Fibroblast of the aortic adventitia (primary cell): ENCODE measurements at regions not wholly inside any gene's neighbourhood (a gene's known extent, or its start where the extent isn't known, plus 50 kb on each side); places are given as distances from the start of the nearest gene placed in this dataset.

Source experiments
- DNase-seq: peaks from one replicate; pipeline ENCODE4 v3.0.0-alpha.2; 2010; ENCODE audit warnings: low read depth
- H3K4me3 ChIP-seq: 2 replicates; pipeline ENCODE4 v1.5.1; 2011; ENCODE audit warnings: low read depth, mild to moderate bottlenecking, control low read depth, low read length, moderate library complexity
- CTCF ChIP-seq: IDR thresholded peaks from 2 replicates; pipeline ENCODE4 v1.5.1; 2011; ENCODE audit warnings: mild to moderate bottlenecking, low read length, control low read depth, inconsistent platforms; ENCODE audit not compliant: insufficient read depth

GRCh38 chr2:51387235-51387634, 355.3 kb upstream of the NRXN1 start:
- peak; percentile 25 for DNase-seq
- H3K4me3 ChIP-seq, result no peak overlapping the region
- TF ChIP-seq CTCF, result no peak

GRCh38 chr2:51379997-51380396, 348.1 kb upstream of the NRXN1 start:
- no peak for TF ChIP-seq CTCF
- DNase-seq, result no peak

GRCh38 chr2:51368250-51368649, 336.3 kb upstream of the NRXN1 start:
- H3K4me3 ChIP-seq, result no peak overlapping the region
- DNase-seq, result no peak
- no peak for TF ChIP-seq CTCF

More at GRCh38 chr2:51379997-51380396, 348.1 kb upstream of the NRXN1 start:
- H3K4me3 ChIP-seq, result no peak overlapping the region

GRCh38 chr2:51350100-51350499, 318.2 kb upstream of the NRXN1 start:
- DNase-seq, result peak; percentile 21
- H3K4me3 ChIP-seq, result no peak overlapping the region
- no peak for TF ChIP-seq CTCF

DNA sequence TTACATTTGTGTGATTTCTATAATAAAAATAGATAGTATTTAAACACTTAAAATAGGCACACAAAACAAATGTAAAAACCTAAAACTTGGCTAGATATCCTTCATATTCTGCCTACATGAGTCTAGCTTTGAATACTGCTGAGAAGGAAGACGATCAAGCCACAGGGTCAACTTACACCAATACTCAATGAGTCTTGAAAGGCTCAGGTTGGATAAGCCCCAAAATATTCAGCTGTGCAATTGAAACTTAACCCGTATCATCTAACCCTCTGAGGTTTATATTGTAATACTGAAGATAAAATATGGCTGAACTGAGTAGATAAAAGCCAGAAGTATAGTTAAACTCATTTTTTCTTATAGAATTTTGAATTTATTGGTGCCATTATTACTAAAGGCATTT, 313.0 kb upstream of the NRXN1 start:
- no peak for TF ChIP-seq CTCF
- DNase-seq, result no peak
- H3K4me3 ChIP-seq, result no peak overlapping the region

DNA sequence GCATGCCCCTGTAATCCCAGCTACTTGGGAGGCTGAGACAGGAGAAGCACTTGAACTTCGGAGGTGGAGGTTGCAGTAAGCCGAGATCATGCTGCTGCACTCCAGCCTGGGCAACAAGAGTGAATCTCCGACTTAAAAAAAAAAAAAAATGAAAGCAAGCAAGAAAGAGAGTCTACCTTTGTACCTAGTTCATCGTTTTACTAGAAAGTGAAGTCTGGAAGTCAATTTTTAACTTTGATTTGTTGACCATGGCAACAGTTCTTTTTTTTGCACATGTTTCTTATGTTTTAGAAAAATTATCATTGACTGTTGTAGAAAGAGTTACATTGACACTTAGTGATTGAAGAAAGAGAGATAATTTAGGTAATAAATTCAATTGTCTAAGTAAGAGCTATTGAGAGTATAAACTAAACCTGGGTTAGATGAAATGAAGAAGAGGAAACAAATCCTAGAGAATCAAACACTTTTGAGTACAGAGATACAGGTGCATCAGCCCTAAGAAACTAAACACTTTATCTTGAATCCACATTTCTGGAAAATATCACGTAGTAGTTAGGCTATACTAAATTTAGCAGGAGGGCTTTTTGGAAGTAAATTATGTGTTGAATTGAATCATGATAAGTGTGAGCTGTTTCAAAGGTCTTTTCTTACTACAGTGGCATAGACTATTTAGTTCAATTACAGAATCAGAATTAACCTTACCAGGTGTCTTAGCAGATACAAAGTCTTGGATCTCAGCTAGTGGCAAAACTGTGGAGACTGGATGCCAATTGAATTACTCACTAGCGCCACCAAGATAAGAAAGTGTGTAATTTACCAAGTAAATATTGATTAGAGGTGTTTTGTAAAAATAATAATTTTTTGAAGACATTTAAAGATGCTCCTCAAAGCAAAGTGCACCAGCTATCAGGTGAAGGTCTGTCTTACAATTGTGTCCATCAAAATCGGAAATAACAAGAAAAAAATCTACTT, 303.4 kb upstream of the NRXN1 start:
- TF ChIP-seq CTCF, result no peak
- H3K4me3 ChIP-seq, result no peak overlapping the region
- no peak for DNase-seq
